OCI-LY3 (cell line): ENCODE measurements at regions not wholly inside any gene's neighbourhood (a gene's known extent, or its start where the extent isn't known, plus 50 kb on each side); places are given as distances from the start of the nearest gene placed in this dataset.

Experiments used
- H2AFZ ChIP-seq: fragments of 200-600, 300-600 bp; shearing (Covaris generic); 2 replicates; pipeline ENCODE4 v1.6.0; 2014; ENCODE audit warnings: antibody characterized with exemption, low read depth, low read length
- H3K27ac ChIP-seq: fragments of 200-600, 300-600 bp; sonication (generic); 2 replicates; pipeline ENCODE4 v1.5.1; 2014; ENCODE audit warnings: mild to moderate bottlenecking, low read length, moderate library complexity, mixed read lengths
- H3K27me3 ChIP-seq: fragments of 200-600, 300-600 bp; sonication (generic); 2 replicates; pipeline ENCODE4 v1.6.1; 2014; ENCODE audit warnings: low read depth, low read length, mixed read lengths
- H3K36me3 ChIP-seq: fragments of 200-600, 300-600 bp; sonication (generic); replicated peaks from 2 replicates; pipeline ENCODE3; 2014; ENCODE audit warnings: low read depth, low read length, mixed read lengths
- H3K4me1 ChIP-seq: fragments of 300-600, 200-600 bp; sonication (generic); 2 replicates; pipeline ENCODE4 v1.6.1; 2014; ENCODE audit warnings: low read length, mixed read lengths
- H3K4me2 ChIP-seq: fragments of 200-600, 300-600 bp; sonication (generic); 2 replicates; pipeline ENCODE4 v1.6.1; 2014; ENCODE audit warnings: low read length, mixed read lengths
- H3K4me3 ChIP-seq: fragments of 300-600, 200-600 bp; sonication (generic); 2 replicates; pipeline ENCODE4 v1.5.1; 2014; ENCODE audit warnings: antibody characterized with exemption, mild to moderate bottlenecking, low read length, moderate library complexity
- H3K79me2 ChIP-seq: fragments of 300-600, 200-600 bp; shearing (Covaris generic); 2 replicates; pipeline ENCODE4 v1.6.1; 2014; ENCODE audit warnings: mild to moderate bottlenecking, low read length, mixed read lengths
- H3K9ac ChIP-seq: fragments of 300-600, 200-600 bp; shearing (Covaris generic); 2 replicates; pipeline ENCODE4 v1.6.0; 2014; ENCODE audit warnings: mild to moderate bottlenecking, low read length, moderate library complexity
- H3K9me3 ChIP-seq: fragments of 200-600, 300-600 bp; shearing (Covaris generic); 2 replicates; pipeline ENCODE4 v1.6.1; 2014; ENCODE audit warnings: low read length, mixed read lengths; ENCODE audit not compliant: insufficient read depth
- H4K20me1 ChIP-seq: fragments of 200-600, 300-600 bp; sonication (generic); 2 replicates; pipeline ENCODE4 v1.6.1; 2016; ENCODE audit warnings: low read length, mixed read lengths; ENCODE audit not compliant: insufficient read depth
- EZH2phosphoT487 ChIP-seq: fragments of 200-600 bp; shearing (Covaris generic); IDR thresholded peaks from 2 replicates; pipeline ENCODE4 v1.6.1; 2018; ENCODE audit warnings: antibody characterized with exemption, mixed run types, low read depth
- TF ChIP-seq, protein P1 (sequence below): fragments of 200-600, 300-600 bp; sonication (generic); IDR thresholded peaks from 2 replicates; pipeline ENCODE4 v1.5.1; 2014; ENCODE audit warnings: antibody characterized with exemption, low read length, low read depth

- Histone ChIP-seq H3K9ac (no peak overlapping the region), H3K27ac (no peak overlapping the region), H2AFZ (no peak overlapping the region), H3K79me2 (no peaks in the 10 kb centered on the region), H3K9me3 (no peaks in the 10 kb centered on the region; the same call in 1 of the 2 replicates), H3K36me3 (no peaks in the 10 kb centered on the region), H3K4me1 (peaks cover 3% of the 10 kb centered on the region; the same call in 1 of the 2 replicates), H4K20me1 (no peaks in the 10 kb centered on the region), H3K4me2 (no peak overlapping the region), H3K4me3 (no peak overlapping the region), H3K27me3 (no peaks in the 10 kb centered on the region)
- TF ChIP-seq, protein P1, sequence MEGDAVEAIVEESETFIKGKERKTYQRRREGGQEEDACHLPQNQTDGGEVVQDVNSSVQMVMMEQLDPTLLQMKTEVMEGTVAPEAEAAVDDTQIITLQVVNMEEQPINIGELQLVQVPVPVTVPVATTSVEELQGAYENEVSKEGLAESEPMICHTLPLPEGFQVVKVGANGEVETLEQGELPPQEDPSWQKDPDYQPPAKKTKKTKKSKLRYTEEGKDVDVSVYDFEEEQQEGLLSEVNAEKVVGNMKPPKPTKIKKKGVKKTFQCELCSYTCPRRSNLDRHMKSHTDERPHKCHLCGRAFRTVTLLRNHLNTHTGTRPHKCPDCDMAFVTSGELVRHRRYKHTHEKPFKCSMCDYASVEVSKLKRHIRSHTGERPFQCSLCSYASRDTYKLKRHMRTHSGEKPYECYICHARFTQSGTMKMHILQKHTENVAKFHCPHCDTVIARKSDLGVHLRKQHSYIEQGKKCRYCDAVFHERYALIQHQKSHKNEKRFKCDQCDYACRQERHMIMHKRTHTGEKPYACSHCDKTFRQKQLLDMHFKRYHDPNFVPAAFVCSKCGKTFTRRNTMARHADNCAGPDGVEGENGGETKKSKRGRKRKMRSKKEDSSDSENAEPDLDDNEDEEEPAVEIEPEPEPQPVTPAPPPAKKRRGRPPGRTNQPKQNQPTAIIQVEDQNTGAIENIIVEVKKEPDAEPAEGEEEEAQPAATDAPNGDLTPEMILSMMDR, result peak; percentile 72
- TF ChIP-seq EZH2phosphoT487, result no peak
Measured at GRCh38 chr11:82225930-82226329, 507.7 kb downstream of the FAM181B start.

- H3K9me3 ChIP-seq, result no peaks in the 10 kb centered on the region; the same call in 1 of the 2 replicates
- no peak overlapping the region for H3K4me3 ChIP-seq
- H3K27me3 ChIP-seq, result no peaks in the 10 kb centered on the region
- H3K4me2 ChIP-seq, result no peak overlapping the region
- no peaks in the 10 kb centered on the region for H3K36me3 ChIP-seq
- no peak overlapping the region for H3K27ac ChIP-seq
- no peak overlapping the region for H2AFZ ChIP-seq
- no peaks in the 10 kb centered on the region for H3K79me2 ChIP-seq
- peaks cover 3% of the 10 kb centered on the region; the same call in 1 of the 2 replicates for H3K4me1 ChIP-seq
- H4K20me1 ChIP-seq, result no peaks in the 10 kb centered on the region
- TF ChIP-seq, protein P1, result no peak
- no peak for TF ChIP-seq EZH2phosphoT487
- H3K9ac ChIP-seq, result no peak overlapping the region
Measured at GRCh38 chr11:82225502-82225901, 508.2 kb downstream of the FAM181B start.

DNA sequence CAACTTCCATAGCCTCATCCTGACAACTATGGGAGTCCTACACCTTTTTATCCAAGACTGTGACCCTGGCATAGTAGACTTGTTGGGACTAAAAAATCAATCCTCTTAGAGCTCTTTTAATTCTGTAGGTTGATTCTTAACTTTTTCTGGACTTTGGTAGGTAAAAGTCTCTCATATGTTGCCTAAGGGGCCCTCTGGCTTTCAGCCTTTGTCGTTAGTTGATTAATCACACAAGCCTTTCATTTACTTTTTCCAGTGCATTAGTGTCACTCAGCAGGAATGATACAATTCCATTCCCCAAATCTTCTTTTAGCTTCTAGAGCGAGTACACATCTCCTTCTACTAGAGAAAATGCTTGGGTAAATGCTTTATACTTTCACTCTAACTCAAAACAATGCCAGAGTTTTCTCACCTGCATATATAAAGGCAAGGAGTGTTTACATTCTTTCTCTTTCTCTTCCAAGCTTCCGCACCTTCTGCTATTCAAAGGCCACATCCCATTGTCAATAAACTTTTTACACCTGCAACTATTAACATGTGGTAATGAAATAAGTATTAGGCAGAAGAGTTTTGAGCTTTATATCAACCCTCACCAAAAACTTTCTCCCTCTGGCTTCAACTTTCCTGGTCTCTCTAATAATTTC is 516.6 kb downstream of the FAM181B start:
- Histone ChIP-seq H3K27me3 (no peaks in the 10 kb centered on the region), H4K20me1 (no peaks in the 10 kb centered on the region), H3K27ac (no peak overlapping the region), H3K4me2 (no peak overlapping the region), H3K79me2 (no peaks in the 10 kb centered on the region), H3K9me3 (no peaks in the 10 kb centered on the region), H3K36me3 (no peaks in the 10 kb centered on the region), H3K4me1 (no peaks in the 10 kb centered on the region), H2AFZ (no peak overlapping the region), H3K9ac (no peak overlapping the region), H3K4me3 (no peak overlapping the region)
- TF ChIP-seq, protein P1, result no peak
- TF ChIP-seq EZH2phosphoT487, result no peak

- no peak overlapping the region for H3K4me2 ChIP-seq
- H3K79me2 ChIP-seq, result no peaks in the 10 kb centered on the region
- no peaks in the 10 kb centered on the region for H3K4me1 ChIP-seq
- no peak overlapping the region for H3K9ac ChIP-seq
- H4K20me1 ChIP-seq, result no peaks in the 10 kb centered on the region
- no peak overlapping the region for H2AFZ ChIP-seq
- no peak overlapping the region for H3K27ac ChIP-seq
- H3K9me3 ChIP-seq, result no peaks in the 10 kb centered on the region
- H3K36me3 ChIP-seq, result no peaks in the 10 kb centered on the region
- no peak overlapping the region for H3K4me3 ChIP-seq
- H3K27me3 ChIP-seq, result no peaks in the 10 kb centered on the region
- no peak for TF ChIP-seq EZH2phosphoT487
Measured at GRCh38 chr11:82210011-82210410, 523.7 kb downstream of the FAM181B start.
